ENCODE measurements at regions not wholly inside any gene's neighbourhood (a gene's known extent, or its start where the extent isn't known, plus 50 kb on each side); places are given as distances from the start of the nearest gene placed in this dataset.

DNA sequence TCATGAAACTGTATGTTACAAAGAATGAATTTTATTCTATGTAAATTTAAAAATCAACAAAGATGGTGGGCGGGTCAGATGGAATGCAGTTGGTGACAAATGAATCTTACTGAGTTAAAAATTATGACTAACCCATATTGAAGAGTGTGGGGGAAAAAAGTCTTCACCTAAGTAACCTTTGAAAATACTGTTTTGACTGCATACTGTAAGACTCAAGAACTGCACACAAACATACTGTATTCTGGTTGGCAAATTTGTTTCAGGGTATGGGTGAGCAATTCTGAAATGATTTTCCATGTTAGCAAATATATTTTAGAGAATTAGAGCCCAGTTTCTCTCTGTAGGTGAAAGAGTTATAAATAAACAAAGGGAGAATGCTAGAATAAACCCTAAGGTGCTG, 153.7 kb upstream of the KCNJ18 start:
- no peak for TF ChIP-seq SIN3A (IDR thresholded peaks at IDR 0.05; ENCODE audit: borderline replicate concordance, insufficient read depth, low read length)
- TF ChIP-seq POLR2AphosphoS5 (IDR thresholded peaks at IDR 0.05; ENCODE audit: low read depth, low read length): no peak
- no peak for TF ChIP-seq FOXP2 (optimal IDR thresholded peaks at IDR 0.05; ENCODE audit: borderline replicate concordance, extremely low read depth, extremely low read length, insufficient read depth)
- no peak for TF ChIP-seq TAF1 (IDR thresholded peaks at IDR 0.05; ENCODE audit: borderline replicate concordance, insufficient read depth, low read length)
